ENCODE measurements at regions not wholly inside any gene's neighbourhood (a gene's known extent, or its start where the extent isn't known, plus 50 kb on each side); places are given as distances from the start of the nearest gene placed in this dataset.

DNA sequence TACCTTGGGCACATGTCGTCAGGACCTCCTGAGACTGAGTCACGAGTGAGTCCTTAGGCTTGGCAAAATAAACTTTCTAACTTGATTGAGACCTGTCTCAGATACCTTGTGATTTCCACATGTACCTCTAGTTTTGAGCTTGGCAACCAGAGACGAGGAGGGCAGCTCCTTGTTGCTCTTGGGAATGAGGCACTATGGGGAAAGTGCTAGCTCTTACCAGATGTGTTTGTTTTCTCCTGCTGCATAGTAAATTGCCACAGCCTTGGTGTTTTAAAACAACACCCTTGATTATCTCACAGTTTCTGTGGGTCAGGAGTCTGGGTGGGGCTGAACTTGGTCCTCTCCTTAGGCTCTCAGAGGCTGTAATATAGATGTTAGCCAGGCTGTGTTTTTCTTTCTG, 59.1 kb upstream of the MAML3 start:
- DNase-seq (ENCODE audit: low read depth): no peak

- no peak for DNase-seq (ENCODE audit: low read depth)
Measured at GRCh38 chr4:140212646-140213045, 58.7 kb upstream of the MAML3 start.

DNA sequence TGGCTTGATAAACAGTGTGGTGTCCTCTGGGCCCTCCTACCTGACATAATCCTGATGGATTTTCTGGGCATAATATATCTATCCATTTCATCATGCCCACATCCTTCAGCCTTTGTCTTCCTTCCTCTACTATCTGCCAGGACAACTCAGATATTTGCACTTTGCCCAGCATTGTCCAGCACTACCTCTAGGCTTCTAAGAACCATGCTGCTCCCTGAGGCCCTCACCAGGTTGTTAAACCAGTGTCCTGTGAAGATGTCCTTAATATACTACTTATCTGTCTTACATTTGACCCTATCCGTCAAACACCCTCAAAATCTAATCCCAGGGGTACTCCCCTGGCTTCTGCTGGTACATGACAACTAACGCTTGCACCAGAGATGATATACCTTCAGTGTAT, 58.2 kb upstream of the MAML3 start:
- no peak for DNase-seq (ENCODE audit: low read depth)

DNA sequence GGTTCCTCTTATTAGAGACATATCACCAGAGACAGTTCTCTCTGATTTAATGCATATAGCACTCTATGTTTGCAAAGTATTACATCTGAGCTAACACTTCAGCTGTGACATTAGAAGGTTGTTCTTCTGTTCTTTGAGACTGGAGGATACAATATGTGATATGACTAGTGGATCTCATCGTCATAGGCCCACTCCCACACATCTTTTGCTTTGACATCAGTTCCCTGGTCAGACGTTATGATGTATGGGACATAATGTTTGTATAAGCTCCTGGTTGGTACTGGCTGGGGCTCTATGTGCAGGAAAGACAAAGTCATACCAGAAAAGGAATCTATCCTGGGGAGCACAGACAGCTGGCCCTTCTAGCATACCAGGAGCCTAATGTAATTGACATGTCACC, 57.7 kb upstream of the MAML3 start:
- DNase-seq (ENCODE audit: low read depth): no peak

DNA sequence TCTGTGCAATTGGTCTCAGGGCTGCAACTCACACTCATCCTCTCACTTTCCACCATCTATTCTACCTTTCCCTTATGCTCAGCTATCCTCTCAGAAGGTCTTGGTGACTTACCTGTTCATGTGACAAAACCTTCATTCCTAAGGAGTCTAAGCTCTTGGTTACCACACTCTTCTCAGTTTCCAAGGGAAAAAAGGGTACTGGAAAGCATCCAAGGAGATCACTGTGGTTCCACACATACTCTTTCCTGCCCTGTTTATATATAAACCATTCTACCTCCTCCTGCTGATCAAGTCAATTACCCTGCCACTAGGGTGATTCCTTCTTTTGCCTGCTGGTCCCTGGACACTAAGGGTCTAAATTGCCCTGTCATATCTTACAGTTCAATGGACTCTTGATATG, 57.2 kb upstream of the MAML3 start:
- DNase-seq (ENCODE audit: low read depth): no peak

- no peak for DNase-seq (ENCODE audit: low read depth)
Measured at GRCh38 chr4:140208921-140209320, 54.9 kb upstream of the MAML3 start.

All from stimulated activated CD8-positive, alpha-beta memory T cell treated with anti-CD3 and anti-CD28 coated beads, Interleukin-15, amount 100 ng/mL, for 1 hour (primary cell).